ENCODE measurements at regions not wholly inside any gene's neighbourhood (a gene's known extent, or its start where the extent isn't known, plus 50 kb on each side); places are given as distances from the start of the nearest gene placed in this dataset.

- BruUV-seq (replicated peaks): no TSS peak
- H3K56ac ChIP-seq (ENCODE audit: extremely low read depth, insufficient read depth, low read length): no peak overlapping the region
- no peak overlapping the region for H3K14ac ChIP-seq (replicated peaks; ENCODE audit: low read depth, low read length)
- no peak overlapping the region for H4K8ac ChIP-seq (ENCODE audit: low read depth in 2 of 2, low read length in 2 of 2)
- H4K20me1 ChIP-seq (ENCODE audit: insufficient read depth, low read length): no peaks in the 10 kb centered on the region
- H3K4me1 ChIP-seq (ENCODE audit: control insufficient read depth, insufficient read depth, low read length): no peaks in the 10 kb centered on the region
- H3K4me2 ChIP-seq (ENCODE audit: low read depth, low read length): no peak overlapping the region
- POLR2A ChIA-PET (ENCODE audit: unreplicated experiment): no interaction called here
- no peak overlapping the region for H3K18ac ChIP-seq (ENCODE audit: low read depth, low read length)
- H4K91ac ChIP-seq (ENCODE audit: insufficient read depth, low read depth, low read length): no peak overlapping the region
- no peaks in the 10 kb centered on the region for H3K79me1 ChIP-seq (ENCODE audit: low read depth in 1 of 2, low read length in 2 of 2)
- intact Hi-C loops (cut with micrococcal nuclease) (no loop called here), in situ Hi-C loops (cut with MboI; ENCODE audit: low sequenced_read_pairs) (no loop called here), dilution Hi-C loops (cut with HindIII; ENCODE audit: low sequenced_read_pairs, unreplicated experiment) (no loop called here)
- no peaks in the 10 kb centered on the region for H3K36me3 ChIP-seq (ENCODE audit: control insufficient read depth, insufficient read depth, low read length)
- no peak overlapping the region for H3K23ac ChIP-seq (ENCODE audit: low read depth, low read length)
- no peak overlapping the region for H2BK5ac ChIP-seq (ENCODE audit: low read depth, low read length, poor library complexity, severe bottlenecking)
- H2BK120ac ChIP-seq (ENCODE audit: low read depth, low read length): no peak overlapping the region
- no peaks in the 10 kb centered on the region for H3K27me3 ChIP-seq (ENCODE audit: control insufficient read depth, insufficient read depth, low read length)
- TF ChIP-seq RCOR1 (IDR thresholded peaks at IDR 0.05; ENCODE audit: insufficient replicate concordance, low read length) (no peak), MAZ (IDR thresholded peaks at IDR 0.05; ENCODE audit: borderline replicate concordance, low read depth, low read length) (no peak), CEBPB (IDR thresholded peaks at IDR 0.05; ENCODE audit: low read depth, low read length) (no peak), FOS (IDR thresholded peaks at IDR 0.05; ENCODE audit: low read depth, low read length) (no peak), NFE2L2 (IDR thresholded peaks at IDR 0.05; ENCODE audit: low read depth, low read length) (no peak), POLR2A (IDR thresholded peaks at IDR 0.05; ENCODE audit: low read depth, low read length) (no peak), RFX5 (IDR thresholded peaks at IDR 0.05; ENCODE audit: low read depth, low read length) (no peak), MXI1 (IDR thresholded peaks at IDR 0.05; ENCODE audit: borderline replicate concordance, low read depth, low read length) (no peak), BHLHE40 (IDR thresholded peaks at IDR 0.05; ENCODE audit: low read depth, low read length) (no peak), RAD21 (IDR thresholded peaks at IDR 0.05; ENCODE audit: low read length) (no peak), ELK1 (IDR thresholded peaks at IDR 0.05; ENCODE audit: borderline replicate concordance, low read depth, low read length) (no peak), MAFK (IDR thresholded peaks at IDR 0.05; ENCODE audit: low read depth, low read length) (no peak), CTCF (conservative IDR thresholded peaks at IDR 0.05; ENCODE audit: low read depth, low read length) (no peak), SMC3 (IDR thresholded peaks at IDR 0.05; ENCODE audit: low read depth, low read length) (no peak), CHD1 (IDR thresholded peaks at IDR 0.05; ENCODE audit: low read depth, low read length) (no peak)
- H3K4ac ChIP-seq (ENCODE audit: low read depth, low read length): no peak overlapping the region
- no peak overlapping the region for H2AFZ ChIP-seq (replicated peaks; ENCODE audit: low read length, poor library complexity)
- H3K9ac ChIP-seq (ENCODE audit: low read depth, low read length): no peak overlapping the region
- H3K9me3 ChIP-seq (ENCODE audit: control insufficient read depth, insufficient read depth, low read length): no peaks in the 10 kb centered on the region
- whole genome bisulfite sequencing, 2 experiments (ENCODE audit: extremely low coverage in 2 of 2, insufficient read length in 1 of 2): 20% methylated on average over 1 of the region's 3 CpGs; no CpG with 5 or more reads in 1 of the 2 experiments
- H4K5ac ChIP-seq (ENCODE audit: low read depth, low read length): no peak overlapping the region
- no peak overlapping the region for H2AK9ac ChIP-seq (replicated peaks; ENCODE audit: low read depth, low read length, poor library complexity)
- H2AK5ac ChIP-seq (ENCODE audit: low read depth, low read length): no peak overlapping the region
- H3K4me3 ChIP-seq (ENCODE audit: insufficient read depth, low read depth, low read length): no peak overlapping the region
- DNase-seq: no peak
- no peak overlapping the region for H2BK20ac ChIP-seq (ENCODE audit: low read depth, low read length)
- H3K9me1 ChIP-seq (ENCODE audit: insufficient read depth, low read length): no peaks in the 10 kb centered on the region
- CTCF ChIA-PET: interaction anchor here (1.5 kb wide), 1 partner anchor 13 kb away, joined by 3 read pairs; no protein-coding TSS in a partner anchor
- no peak for ATAC-seq (ENCODE audit: low read depth)
- no peak overlapping the region for H2BK15ac ChIP-seq (ENCODE audit: low read depth, low read length)
- no peak overlapping the region for H3K27ac ChIP-seq (ENCODE audit: insufficient read depth, low read length)
Measured at GRCh38 chr14:65888677-65889076, 476.1 kb downstream of the FUT8 start.
